ENCODE measurements at regions not wholly inside any gene's neighbourhood (a gene's known extent, or its start where the extent isn't known, plus 50 kb on each side); places are given as distances from the start of the nearest gene placed in this dataset.

DNA sequence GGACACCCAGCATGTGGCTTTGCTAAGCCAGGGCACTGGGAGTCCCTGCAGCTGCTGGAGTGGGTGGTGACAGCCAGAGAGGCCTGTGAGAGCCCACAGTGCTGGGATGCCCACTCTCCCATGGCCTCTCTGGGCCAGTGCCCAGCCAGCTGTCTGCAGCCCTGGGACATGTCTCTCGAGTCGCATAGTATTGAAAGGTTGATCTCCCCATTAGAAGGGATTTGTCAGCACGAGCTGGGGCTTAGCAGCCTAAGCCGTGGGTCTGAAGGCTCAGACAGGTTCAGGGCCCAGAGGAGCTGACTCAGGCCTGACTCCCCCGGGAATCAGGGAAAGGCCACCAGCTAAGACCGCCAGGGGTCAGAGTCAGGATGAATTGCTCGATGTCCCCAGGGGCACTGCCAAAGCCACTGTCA is 53.5 kb downstream of the FOXD2 start:
- DNase-seq (ENCODE audit: low read depth in 1 of 2, low spot score in 1 of 2): no peak

DNA sequence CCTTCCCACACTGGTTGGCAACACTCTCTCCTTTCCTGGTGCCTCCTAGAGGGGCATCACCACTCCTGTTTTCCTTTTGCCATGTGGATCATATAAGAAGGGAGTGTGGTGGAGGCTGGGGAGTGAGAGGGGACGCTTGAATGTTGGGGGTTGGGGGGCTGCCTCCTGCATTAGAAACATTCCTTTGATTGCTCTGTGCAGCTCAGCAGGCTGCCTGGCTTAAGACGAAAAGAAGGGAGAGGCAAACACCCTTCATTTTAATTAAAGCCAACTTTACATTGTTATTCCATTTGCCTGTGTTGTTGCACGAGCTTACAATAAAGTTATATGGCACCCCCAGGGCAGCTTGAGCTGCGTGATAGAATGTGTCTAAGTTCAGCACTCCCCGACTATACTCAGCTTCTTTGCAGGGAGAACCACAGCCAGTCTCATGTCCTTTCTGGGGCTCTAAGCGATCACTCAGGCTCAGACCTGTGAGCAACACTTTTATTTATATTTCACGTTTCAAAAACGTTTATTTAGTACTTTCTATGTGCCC is 57.4 kb downstream of the FOXD2 start:
- Histone ChIP-seq H3K4me3 (replicated peaks; ENCODE audit: insufficient read depth, low read length) (no peak overlapping the region), H3K27me3 (ENCODE audit: insufficient read depth, poor library complexity, severe bottlenecking) (peaks cover 11% of the 10 kb centered on the region), H3K27ac (replicated peaks) (no peak overlapping the region)
- TF ChIP-seq POLR2AphosphoS5 (IDR thresholded peaks at IDR 0.05; ENCODE audit: low read depth): no peak
- no peak for TF ChIP-seq SPI1 (IDR thresholded peaks at IDR 0.05; ENCODE audit: borderline replicate concordance, low read depth)
- TF ChIP-seq, protein P1, sequence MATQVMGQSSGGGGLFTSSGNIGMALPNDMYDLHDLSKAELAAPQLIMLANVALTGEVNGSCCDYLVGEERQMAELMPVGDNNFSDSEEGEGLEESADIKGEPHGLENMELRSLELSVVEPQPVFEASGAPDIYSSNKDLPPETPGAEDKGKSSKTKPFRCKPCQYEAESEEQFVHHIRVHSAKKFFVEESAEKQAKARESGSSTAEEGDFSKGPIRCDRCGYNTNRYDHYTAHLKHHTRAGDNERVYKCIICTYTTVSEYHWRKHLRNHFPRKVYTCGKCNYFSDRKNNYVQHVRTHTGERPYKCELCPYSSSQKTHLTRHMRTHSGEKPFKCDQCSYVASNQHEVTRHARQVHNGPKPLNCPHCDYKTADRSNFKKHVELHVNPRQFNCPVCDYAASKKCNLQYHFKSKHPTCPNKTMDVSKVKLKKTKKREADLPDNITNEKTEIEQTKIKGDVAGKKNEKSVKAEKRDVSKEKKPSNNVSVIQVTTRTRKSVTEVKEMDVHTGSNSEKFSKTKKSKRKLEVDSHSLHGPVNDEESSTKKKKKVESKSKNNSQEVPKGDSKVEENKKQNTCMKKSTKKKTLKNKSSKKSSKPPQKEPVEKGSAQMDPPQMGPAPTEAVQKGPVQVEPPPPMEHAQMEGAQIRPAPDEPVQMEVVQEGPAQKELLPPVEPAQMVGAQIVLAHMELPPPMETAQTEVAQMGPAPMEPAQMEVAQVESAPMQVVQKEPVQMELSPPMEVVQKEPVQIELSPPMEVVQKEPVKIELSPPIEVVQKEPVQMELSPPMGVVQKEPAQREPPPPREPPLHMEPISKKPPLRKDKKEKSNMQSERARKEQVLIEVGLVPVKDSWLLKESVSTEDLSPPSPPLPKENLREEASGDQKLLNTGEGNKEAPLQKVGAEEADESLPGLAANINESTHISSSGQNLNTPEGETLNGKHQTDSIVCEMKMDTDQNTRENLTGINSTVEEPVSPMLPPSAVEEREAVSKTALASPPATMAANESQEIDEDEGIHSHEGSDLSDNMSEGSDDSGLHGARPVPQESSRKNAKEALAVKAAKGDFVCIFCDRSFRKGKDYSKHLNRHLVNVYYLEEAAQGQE (IDR thresholded peaks at IDR 0.05; ENCODE audit: insufficient replicate concordance, low read depth): no peak
- TF ChIP-seq, protein P2, sequence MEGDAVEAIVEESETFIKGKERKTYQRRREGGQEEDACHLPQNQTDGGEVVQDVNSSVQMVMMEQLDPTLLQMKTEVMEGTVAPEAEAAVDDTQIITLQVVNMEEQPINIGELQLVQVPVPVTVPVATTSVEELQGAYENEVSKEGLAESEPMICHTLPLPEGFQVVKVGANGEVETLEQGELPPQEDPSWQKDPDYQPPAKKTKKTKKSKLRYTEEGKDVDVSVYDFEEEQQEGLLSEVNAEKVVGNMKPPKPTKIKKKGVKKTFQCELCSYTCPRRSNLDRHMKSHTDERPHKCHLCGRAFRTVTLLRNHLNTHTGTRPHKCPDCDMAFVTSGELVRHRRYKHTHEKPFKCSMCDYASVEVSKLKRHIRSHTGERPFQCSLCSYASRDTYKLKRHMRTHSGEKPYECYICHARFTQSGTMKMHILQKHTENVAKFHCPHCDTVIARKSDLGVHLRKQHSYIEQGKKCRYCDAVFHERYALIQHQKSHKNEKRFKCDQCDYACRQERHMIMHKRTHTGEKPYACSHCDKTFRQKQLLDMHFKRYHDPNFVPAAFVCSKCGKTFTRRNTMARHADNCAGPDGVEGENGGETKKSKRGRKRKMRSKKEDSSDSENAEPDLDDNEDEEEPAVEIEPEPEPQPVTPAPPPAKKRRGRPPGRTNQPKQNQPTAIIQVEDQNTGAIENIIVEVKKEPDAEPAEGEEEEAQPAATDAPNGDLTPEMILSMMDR (IDR thresholded peaks at IDR 0.05; ENCODE audit: insufficient read depth, low read length): no peak
- no peak for TF ChIP-seq GABPA (IDR thresholded peaks at IDR 0.05; ENCODE audit: low read depth)
- DNase-seq (ENCODE audit: low read depth in 1 of 2, low spot score in 1 of 2): no peak

More for the DNA sequence above, 53.5 kb downstream of the FOXD2 start:
- no peak overlapping the region for H3K27ac ChIP-seq (replicated peaks)
- no peak for TF ChIP-seq SPI1 (IDR thresholded peaks at IDR 0.05; ENCODE audit: borderline replicate concordance, low read depth)
- TF ChIP-seq, protein P2 (IDR thresholded peaks at IDR 0.05; ENCODE audit: insufficient read depth, low read length): no peak
- TF ChIP-seq POLR2AphosphoS5 (IDR thresholded peaks at IDR 0.05; ENCODE audit: low read depth): no peak
- TF ChIP-seq, protein P1 (IDR thresholded peaks at IDR 0.05; ENCODE audit: insufficient replicate concordance, low read depth): no peak
- no peak for TF ChIP-seq GABPA (IDR thresholded peaks at IDR 0.05; ENCODE audit: low read depth)
- no peak overlapping the region for H3K4me3 ChIP-seq (replicated peaks; ENCODE audit: insufficient read depth, low read length)
- peaks cover 11% of the 10 kb centered on the region for H3K27me3 ChIP-seq (ENCODE audit: insufficient read depth, poor library complexity, severe bottlenecking)

DNA sequence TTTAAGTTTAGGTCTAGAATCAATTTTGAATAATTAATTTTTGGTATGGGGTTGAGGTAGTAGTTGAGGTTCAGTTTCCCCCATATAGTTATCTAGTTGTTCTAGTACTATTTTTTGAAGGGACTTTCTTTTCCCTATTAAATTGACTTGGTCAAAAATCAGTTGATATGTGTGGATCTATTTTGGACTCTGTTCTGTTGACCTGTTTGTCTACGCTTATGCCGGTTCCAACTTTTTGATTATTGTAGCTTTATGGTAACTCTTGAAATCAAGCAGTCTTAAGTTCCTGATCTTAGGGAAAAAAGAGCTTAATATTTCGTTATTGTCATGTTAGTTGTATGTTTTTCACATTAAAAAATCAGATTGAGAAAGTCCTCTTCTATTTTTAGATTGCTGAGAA is 60.7 kb downstream of the FOXD2 start:
- TF ChIP-seq SPI1 (IDR thresholded peaks at IDR 0.05; ENCODE audit: borderline replicate concordance, low read depth): no peak
- TF ChIP-seq, protein P2 (IDR thresholded peaks at IDR 0.05; ENCODE audit: insufficient read depth, low read length): no peak
- TF ChIP-seq, protein P1 (IDR thresholded peaks at IDR 0.05; ENCODE audit: insufficient replicate concordance, low read depth): no peak
- no peak for TF ChIP-seq POLR2AphosphoS5 (IDR thresholded peaks at IDR 0.05; ENCODE audit: low read depth)
- TF ChIP-seq GABPA (IDR thresholded peaks at IDR 0.05; ENCODE audit: low read depth): no peak
- Histone ChIP-seq H3K27me3 (ENCODE audit: insufficient read depth, poor library complexity, severe bottlenecking) (peaks cover 10% of the 10 kb centered on the region), H3K4me3 (replicated peaks; ENCODE audit: insufficient read depth, low read length) (no peak overlapping the region), H3K27ac (replicated peaks) (no peak overlapping the region)
- DNase-seq (ENCODE audit: low read depth in 1 of 2, low spot score in 1 of 2): no peak
